ENCODE measurements at regions not wholly inside any gene's neighbourhood (a gene's known extent, or its start where the extent isn't known, plus 50 kb on each side); places are given as distances from the start of the nearest gene placed in this dataset.
"Not testable (repeated sequence)": the region's sequence is repeated elsewhere in the genome, so short reads cannot be mapped to it uniquely, and the experiment has no call there.

DNA sequence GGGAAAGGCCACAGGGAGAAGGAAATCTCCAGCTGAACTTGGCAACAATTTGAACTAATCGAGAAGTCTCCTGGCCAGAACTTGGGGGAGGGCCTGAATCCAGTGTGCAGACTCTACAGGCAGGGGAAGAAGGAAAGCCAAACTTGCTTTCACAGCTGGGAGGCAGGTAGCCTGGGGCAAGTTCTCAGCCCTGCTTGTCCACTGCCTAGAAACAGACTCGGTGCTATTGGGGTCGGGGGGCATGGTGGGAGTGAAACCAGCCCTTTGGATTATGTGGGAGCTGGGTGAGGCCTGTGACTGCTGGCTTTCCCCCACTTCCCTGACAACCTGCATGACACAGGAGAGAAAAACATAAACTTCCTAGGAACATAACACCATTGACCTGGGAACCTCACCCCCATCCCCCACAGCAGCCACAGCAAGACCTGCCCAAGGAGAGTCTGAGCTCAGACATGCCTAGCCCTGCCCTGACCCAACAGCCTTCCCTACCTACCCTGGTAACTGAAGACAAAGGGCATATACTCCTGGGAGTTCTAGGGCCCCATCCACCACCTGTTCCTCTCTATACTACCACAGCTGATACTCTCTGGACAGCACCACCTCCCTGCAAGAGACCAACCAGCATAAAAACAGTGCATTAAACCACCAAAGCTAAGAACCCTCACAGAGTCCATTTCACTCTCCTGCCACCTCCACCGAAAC lies 103.7 kb upstream of the MNS1 start:
- intact Hi-C loops (cut with DNase I), result no loop called here
- no peak for DNase-seq
- 78 to 83% methylated on average over 4 of the region's 4 CpGs for WGBS, 2 donors
- Histone ChIP-seq H3K27me3 (no peaks in the 10 kb centered on the region), H3K4me1 (no peaks in the 10 kb centered on the region), H3K4me3 (no peak overlapping the region), H3K36me3 (no peaks in the 10 kb centered on the region), H3K27ac (no peak overlapping the region), H3K9me3 (peaks cover 0 to 10% (median 0%) of the 10 kb centered on the region in 11 donors)
- no peak for ATAC-seq
- TF ChIP-seq CTCF (IDR thresholded peaks at IDR 0.05), result no peak

DNA sequence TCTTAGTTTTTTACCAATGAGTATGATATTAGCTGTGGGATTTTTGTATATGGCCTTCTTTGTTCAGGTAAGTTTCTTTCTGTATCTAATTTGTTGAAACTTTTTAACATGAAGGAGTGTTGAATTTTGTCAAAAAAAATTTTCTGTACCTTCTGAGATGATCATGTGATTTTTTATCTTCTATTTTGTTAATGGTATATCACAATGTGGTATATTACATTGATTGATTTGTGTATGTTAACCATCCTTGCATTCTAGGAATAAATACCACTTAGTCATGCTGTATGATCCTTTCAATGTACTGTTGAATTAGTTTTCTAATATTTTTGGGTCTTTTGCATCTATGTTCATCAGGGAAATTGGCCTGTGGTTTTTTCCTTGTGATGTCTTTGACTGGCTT lies 92.5 kb upstream of the MNS1 start:
- H3K27ac ChIP-seq, result no peak overlapping the region
- DNase-seq, result no peak
- no peaks in the 10 kb centered on the region for H3K4me1 ChIP-seq
- no peak for ATAC-seq
- no peaks in the 10 kb centered on the region for H3K36me3 ChIP-seq
- peaks cover 0 to 33% (median 13%) of the 10 kb centered on the region in 11 donors for H3K9me3 ChIP-seq
- TF ChIP-seq CTCF (IDR thresholded peaks at IDR 0.05), result no peak
- H3K4me3 ChIP-seq, result no peak overlapping the region
- H3K27me3 ChIP-seq, result no peaks in the 10 kb centered on the region
- intact Hi-C loops (cut with DNase I), result no loop called here

- Histone ChIP-seq H3K4me1 (no peaks in the 10 kb centered on the region), H3K36me3 (no peaks in the 10 kb centered on the region), H3K27me3 (peaks cover 0 to 3% (median 0%) of the 10 kb centered on the region in 7 donors), H3K9me3 (peaks cover 0 to 54% (median 13%) of the 10 kb centered on the region in 11 donors), H3K4me3 (no peak overlapping the region), H3K27ac (no peak overlapping the region)
- ATAC-seq, result no peak
- DNase-seq, result no peak
- 79 to 89% methylated on average over 1 of the region's 1 CpG for WGBS, 2 donors
- intact Hi-C loops (cut with DNase I), result no loop called here
- no peak for TF ChIP-seq CTCF (IDR thresholded peaks at IDR 0.05)
Observed at GRCh38 chr15:56553486-56553885, 88.5 kb upstream of the MNS1 start.

- TF ChIP-seq CTCF (IDR thresholded peaks at IDR 0.05), result no peak
- H3K4me3 ChIP-seq, result no peak overlapping the region
- no peak overlapping the region for H3K27ac ChIP-seq
- DNase-seq (no peak), ATAC-seq (no peak)
- intact Hi-C loops (cut with DNase I), result no loop called here
- H3K36me3 ChIP-seq, result no peaks in the 10 kb centered on the region
- H3K4me1 ChIP-seq, result no peaks in the 10 kb centered on the region
- WGBS, 2 donors, result 68 to 80% methylated on average over 1 of the region's 1 CpG
- peaks cover 0 to 6% (median 0%) of the 10 kb centered on the region in 7 donors for H3K27me3 ChIP-seq
- H3K9me3 ChIP-seq, result peaks cover 0 to 52% (median 13%) of the 10 kb centered on the region in 11 donors
Observed at GRCh38 chr15:56552659-56553058, 87.7 kb upstream of the MNS1 start.

- intact Hi-C loops (cut with DNase I); H3K4me1 ChIP-seq; H3K27me3 ChIP-seq; H3K4me3 ChIP-seq; DNase-seq; H3K27ac ChIP-seq; H3K36me3 ChIP-seq; ATAC-seq: not testable (repeated sequence)
- WGBS, 2 donors, result 87 to 93% methylated on average over 20 to 24 of the region's 24 CpGs
- peaks cover 0 to 16% (median 10%) of the 10 kb centered on the region in 11 donors for H3K9me3 ChIP-seq
Observed at GRCh38 chr15:56540570-56540969, 75.6 kb upstream of the MNS1 start.

DNA sequence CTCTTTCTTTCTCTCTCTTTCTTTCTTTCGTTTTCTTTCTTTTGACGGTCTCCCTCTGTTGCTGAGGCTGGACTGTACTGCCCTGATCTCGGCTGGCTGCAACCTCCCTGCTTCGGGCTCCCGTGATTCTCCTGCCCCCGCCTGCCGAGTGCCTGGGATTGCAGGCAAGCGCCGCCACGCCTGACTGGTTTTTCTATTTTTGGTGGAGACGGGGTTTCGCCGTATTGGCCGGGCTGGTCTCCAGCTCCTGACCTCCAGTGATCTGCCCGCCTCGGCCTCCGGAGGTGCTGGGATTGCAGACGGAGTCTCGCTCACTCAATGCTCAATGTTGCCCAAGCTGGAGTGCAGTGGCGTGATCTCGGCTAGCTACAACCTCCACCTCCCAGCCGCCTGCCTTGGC lies 75.2 kb upstream of the MNS1 start:
- H3K27me3 ChIP-seq; intact Hi-C loops (cut with DNase I): not testable (repeated sequence)

More for the DNA sequence above, 75.2 kb upstream of the MNS1 start:
- H3K9me3 ChIP-seq, result peaks cover 0 to 13% (median 10%) of the 10 kb centered on the region in 11 donors
- H3K36me3 ChIP-seq, H3K27ac ChIP-seq, H3K4me3 ChIP-seq, H3K4me1 ChIP-seq, DNase-seq, ATAC-seq: not testable (repeated sequence)
- WGBS, 2 donors, result 93 to 95% methylated on average over 21 to 22 of the region's 22 CpGs

Measured in heart right ventricle (tissue), 16 donors.